Endothelial cell of umbilical vein (primary cell): ENCODE measurements at regions not wholly inside any gene's neighbourhood (a gene's known extent, or its start where the extent isn't known, plus 50 kb on each side); places are given as distances from the start of the nearest gene placed in this dataset.

Experiments
- BruUV-seq: library from RNA; stranded (reverse); fragments of 400-500 nt; replicated peaks from 2 replicates; lab custom pipeline; 2021; lab: Mats Ljungman, UMichigan
- CTCF ChIA-PET: fragments of 300-600, 350-600 bp; sonication (Branson Sonifier 250); formaldehyde crosslinking; loops from one replicate; lab custom pipeline; 2021; ENCODE audit warnings: antibody characterized with exemption, inconsistent platforms; lab: Charles Lee
- POLR2A ChIA-PET: fragments of 300-600, 350-600 bp; sonication (Branson Sonifier 250); formaldehyde crosslinking; loops from one replicate; lab custom pipeline; 2021; ENCODE audit warnings: antibody characterized with exemption, inconsistent platforms; lab: Charles Lee
- DNase-seq: peaks from one replicate; pipeline ENCODE4 v3.0.0-alpha.2; 2011; ENCODE audit warnings: low read depth, low spot score
- FAIRE-seq: peaks from 2 replicates; lab custom pipeline; 2011; peaks lifted over from hg19 to GRCh38; lab: Jason Lieb, UNC
- H2AFZ ChIP-seq: 2 replicates; pipeline ENCODE4 v1.6.0; 2012; ENCODE audit warnings: low read depth, low read length, control low read depth, inconsistent platforms
- H3K27ac ChIP-seq: 2 replicates; pipeline ENCODE4 v1.5.1; 2011; ENCODE audit warnings: low read depth, mild to moderate bottlenecking, control low read depth, low read length, moderate library complexity; ENCODE audit not compliant: insufficient read depth
- H3K27me3 ChIP-seq, 2 experiments: 2 replicates each; pipeline versions ENCODE4 v1.6.0 to v1.6.1; 2011; ENCODE audit warnings: low read length in 2 of 2, mixed read lengths in 1 of 2; ENCODE audit not compliant: control insufficient read depth in 2 of 2, insufficient read depth in 2 of 2
- H3K36me3 ChIP-seq, 2 experiments: 2 replicates in 1 of 2; 3 replicates in 1 of 2; pipeline ENCODE4 v1.5.1; 2011; ENCODE audit warnings: low read length in 2 of 2, mild to moderate bottlenecking in 1 of 2, moderate library complexity in 1 of 2; ENCODE audit not compliant: control insufficient read depth in 2 of 2, insufficient read depth in 2 of 2; ENCODE audit errors: extremely low read depth in 1 of 2
- H3K4me1 ChIP-seq: 3 replicates; pipeline ENCODE4 v1.5.1; 2011; ENCODE audit warnings: mild to moderate bottlenecking, low read length; ENCODE audit not compliant: control insufficient read depth, insufficient read depth; ENCODE audit errors: extremely low read depth
- H3K4me2 ChIP-seq: 2 replicates; pipeline ENCODE4 v1.6.1; 2011; ENCODE audit warnings: low read length, control low read depth, mixed read lengths; ENCODE audit not compliant: insufficient read depth
- H3K4me3 ChIP-seq, 3 experiments: fragments of 200-600 bp in 1 of 3; sonication (generic), shearing (Covaris generic) in 1 of 3; replicated peaks in 1 of 3; 2 replicates each; pipeline ENCODE4 v1.5.1; 2011 to 2016; ENCODE audit warnings: control low read depth in 3 of 3, low read length in 3 of 3, mild to moderate bottlenecking in 2 of 3, inconsistent platforms in 1 of 3, low read depth in 1 of 3, moderate library complexity in 1 of 3; ENCODE audit not compliant: insufficient read depth in 1 of 3
- H3K79me2 ChIP-seq: 2 replicates; pipeline ENCODE4 v1.6.0; 2012; ENCODE audit warnings: low read length, inconsistent platforms; ENCODE audit not compliant: control insufficient read depth, insufficient read depth
- H3K9ac ChIP-seq: replicated peaks from 2 replicates; pipeline ENCODE3; 2011; ENCODE audit warnings: low read length, control low read depth; ENCODE audit not compliant: insufficient read depth; ENCODE audit errors: extremely low read depth
- H3K9me1 ChIP-seq: replicated peaks from 3 replicates; pipeline ENCODE4 v1.6.0; 2011; ENCODE audit warnings: mild to moderate bottlenecking, low read length; ENCODE audit not compliant: control insufficient read depth, insufficient read depth; ENCODE audit errors: extremely low read depth
- H3K9me3 ChIP-seq: replicated peaks from 2 replicates; pipeline ENCODE4 v1.5.1; 2012; ENCODE audit warnings: low read length, inconsistent platforms; ENCODE audit not compliant: control insufficient read depth, insufficient read depth
- H4K20me1 ChIP-seq: replicated peaks from 2 replicates; pipeline ENCODE3; 2011; ENCODE audit warnings: mild to moderate bottlenecking, low read length; ENCODE audit not compliant: control insufficient read depth, insufficient read depth; ENCODE audit errors: extremely low read depth
- CTCF ChIP-seq, 2 donors: IDR thresholded peaks; 1 replicate in 1 of 2; 2 replicates in 1 of 2; pipeline ENCODE4 v1.5.1; 2011; ENCODE audit warnings: low read length in 2 of 2, mild to moderate bottlenecking in 2 of 2, moderate library complexity in 2 of 2, control low read depth in 1 of 2, inconsistent platforms in 1 of 2, low read depth in 1 of 2; ENCODE audit not compliant: insufficient read depth in 1 of 2; ENCODE audit errors: extremely low read depth in 1 of 2
- EZH2 ChIP-seq: IDR thresholded peaks from 2 replicates; pipeline ENCODE4 v1.6.1; 2012; ENCODE audit warnings: borderline replicate concordance, low read depth, mild to moderate bottlenecking, moderate library complexity, low read length, inconsistent platforms; ENCODE audit not compliant: severe bottlenecking
- FOS ChIP-seq: IDR thresholded peaks from 2 replicates; pipeline ENCODE4 v1.6.1; 2011; ENCODE audit warnings: mild to moderate bottlenecking, low read length, moderate library complexity, borderline replicate concordance; ENCODE audit not compliant: insufficient read depth
- GATA2 ChIP-seq: IDR thresholded peaks from 2 replicates; pipeline ENCODE4 v1.7.0; 2011; ENCODE audit warnings: low read depth, mild to moderate bottlenecking, moderate library complexity, mixed read lengths, low read length; ENCODE audit not compliant: insufficient read length, insufficient read depth
- POLR2A ChIP-seq: IDR thresholded peaks from 2 replicates; pipeline ENCODE4 v1.6.1; 2012; ENCODE audit warnings: low read depth, mild to moderate bottlenecking, control low read depth, low read length
- dilution Hi-C: fragments of 300-500 bp; cut with MboI; formaldehyde crosslinking; loops from one replicate; pipeline ENCODE4 v1.15.0; 2019; ENCODE audit warnings: low sequenced_read_pairs; ENCODE audit not compliant: extremely low pct_ligation_motif_present
- intact Hi-C: fragments of 100-400 bp; cut with micrococcal nuclease; formaldehyde crosslinking; loops from one replicate; pipeline ENCODE4 v1.10.0; 2022

- H3K9me1 ChIP-seq = no peaks in the 10 kb centered on the region
- FAIRE-seq = peak; percentile 26
- H3K4me3 ChIP-seq = no peak overlapping the region
- H3K36me3 ChIP-seq = no peaks in the 10 kb centered on the region
- H3K9me3 ChIP-seq = no peaks in the 10 kb centered on the region
- H3K9ac ChIP-seq = no peak overlapping the region
- H3K27me3 ChIP-seq = peaks cover 10 to 12% of the 10 kb centered on the region in 2 experiments
- POLR2A ChIA-PET = interaction anchor here (0.6 kb wide), 2 partner anchors 18 to 165 kb away, joined by 3 to 5 read pairs; no protein-coding TSS in a partner anchor
- H3K4me1 ChIP-seq = peaks cover 7% of the 10 kb centered on the region
- intact Hi-C loops = loop anchor here (1.0 kb wide), 1 partner anchor 116 kb away; no protein-coding TSS in a partner anchor
- H4K20me1 ChIP-seq = no peaks in the 10 kb centered on the region
- DNase-seq = peak; percentile 93
- H3K27ac ChIP-seq = no peak overlapping the region
- peak; percentile 17 for TF ChIP-seq GATA2
- no peak for TF ChIP-seq EZH2
- peak; percentile 9 for TF ChIP-seq FOS
- peak; percentile 23 for TF ChIP-seq POLR2A
- no peak for TF ChIP-seq CTCF (IDR thresholded peaks at IDR 0.05; ENCODE audit: extremely low read depth in 1 of 2, insufficient read depth in 1 of 2, low read depth in 1 of 2, low read length in 2 of 2)
- peak overlapping the region; percentile 24 for H3K4me2 ChIP-seq
- dilution Hi-C loops = loop anchor here (25.0 kb wide), 1 partner anchor 326 kb away; no protein-coding TSS in a partner anchor
- no peak overlapping the region for H2AFZ ChIP-seq
- no peaks in the 10 kb centered on the region for H3K79me2 ChIP-seq
- no TSS peak for BruUV-seq
- CTCF ChIA-PET = interaction anchor here (0.6 to 2.1 kb wide), 5 partner anchors 12 to 940 kb away, joined by 3 to 7 read pairs (median 3); no protein-coding TSS in a partner anchor
These were observed 301.4 kb upstream of the TNP1 start for GRCh38 chr2:217160978-217161973.
